HG03354 (cell line): ENCODE measurements at regions not wholly inside any gene's neighbourhood (a gene's known extent, or its start where the extent isn't known, plus 50 kb on each side); places are given as distances from the start of the nearest gene placed in this dataset.
"Not testable (repeated sequence)": the region's sequence is repeated elsewhere in the genome, so short reads cannot be mapped to it uniquely, and the experiment has no call there.

Source experiments
- ATAC-seq: cut with Tn5 transposase; IDR thresholded peaks from one replicate; pipeline ENCODE4 v1.9.1; 2021; ENCODE audit warnings: mild to moderate bottlenecking; ENCODE audit not compliant: unreplicated experiment, poor library complexity, severe bottlenecking

DNA sequence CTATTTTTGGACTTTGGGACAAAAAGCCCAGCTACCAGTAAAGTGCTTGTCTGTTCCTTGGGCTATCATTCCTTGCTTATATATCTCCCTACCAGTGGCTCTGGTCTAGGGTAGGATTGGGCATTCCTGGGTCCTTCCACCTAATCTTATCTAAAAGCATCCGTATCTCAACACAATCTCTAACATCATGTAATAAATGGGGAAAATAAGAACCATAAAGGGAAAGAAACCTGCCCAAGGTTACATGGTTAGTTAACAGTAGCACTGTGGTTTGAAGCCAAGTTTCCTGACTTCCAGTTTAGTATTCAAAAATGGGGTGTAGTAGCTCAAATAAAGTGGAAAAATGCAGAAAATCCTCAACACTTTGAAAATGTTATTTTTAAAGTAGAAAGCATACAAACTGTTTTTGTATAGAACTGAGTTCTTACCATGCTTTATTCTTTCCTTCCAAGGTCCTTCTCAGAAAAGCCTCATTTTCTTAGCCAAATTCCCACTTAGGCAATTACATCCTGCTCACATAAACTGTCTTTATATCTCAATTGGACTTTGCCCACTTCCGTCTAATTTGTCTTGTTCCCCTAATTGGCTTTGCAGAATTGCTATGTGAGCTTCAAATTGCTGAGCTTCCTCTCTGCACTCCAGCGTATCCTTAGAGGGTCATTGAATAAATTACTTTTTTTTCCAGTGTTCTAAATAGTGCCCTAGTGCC lies 273.1 kb upstream of the UBE2E3 start:
- no peak for ATAC-seq

GRCh38 chr2:180706694-180707093 lies 273.7 kb upstream of the UBE2E3 start:
- ATAC-seq = no peak

DNA sequence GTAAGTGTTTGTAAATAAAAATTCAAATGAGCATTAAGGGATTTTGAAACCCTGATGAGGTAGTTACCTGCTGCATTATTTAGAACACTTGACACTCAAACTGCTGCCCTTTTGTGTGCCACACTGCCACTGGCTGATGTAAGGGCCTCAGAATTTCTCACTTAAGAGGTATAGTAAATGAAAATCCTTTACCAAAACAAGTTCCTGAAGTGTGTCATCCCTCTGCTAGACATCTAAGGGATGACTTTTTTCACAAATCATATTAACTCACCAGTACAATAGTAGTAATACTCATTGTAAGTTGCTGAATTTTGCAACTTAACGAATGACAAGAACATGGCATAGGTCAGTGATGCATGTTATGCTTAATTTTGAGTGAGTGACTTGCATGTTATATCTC lies 274.9 kb upstream of the UBE2E3 start:
- no peak for ATAC-seq

DNA sequence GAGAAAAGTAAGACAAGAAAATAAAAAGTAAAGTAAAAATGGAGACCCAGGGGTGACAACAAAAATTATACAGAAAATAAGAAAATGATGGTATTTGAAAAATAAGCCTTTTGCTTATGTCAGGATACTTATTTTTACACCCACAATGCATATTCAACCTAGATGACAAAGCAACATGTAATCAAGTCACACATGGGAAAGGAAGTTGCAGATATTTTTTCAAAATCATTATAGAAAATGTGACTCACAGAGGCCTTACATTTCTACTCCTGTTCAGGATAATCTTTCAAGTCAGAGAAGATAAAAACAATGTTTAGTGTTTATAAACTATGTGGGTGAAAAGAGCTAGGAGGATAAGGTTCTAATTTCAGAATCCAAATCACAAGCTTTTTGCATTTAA lies 275.3 kb upstream of the UBE2E3 start:
- ATAC-seq = no peak

GRCh38 chr2:180699657-180700361 lies 280.6 kb upstream of the UBE2E3 start:
- no peak for ATAC-seq

- ATAC-seq = no peak
Measured at GRCh38 chr2:180698668-180699067, 281.7 kb upstream of the UBE2E3 start.

GRCh38 chr2:180695586-180696401 lies 284.6 kb upstream of the UBE2E3 start:
- ATAC-seq = no peak

- no peak for ATAC-seq
Measured at GRCh38 chr2:180694445-180695421, 285.7 kb upstream of the UBE2E3 start.

DNA sequence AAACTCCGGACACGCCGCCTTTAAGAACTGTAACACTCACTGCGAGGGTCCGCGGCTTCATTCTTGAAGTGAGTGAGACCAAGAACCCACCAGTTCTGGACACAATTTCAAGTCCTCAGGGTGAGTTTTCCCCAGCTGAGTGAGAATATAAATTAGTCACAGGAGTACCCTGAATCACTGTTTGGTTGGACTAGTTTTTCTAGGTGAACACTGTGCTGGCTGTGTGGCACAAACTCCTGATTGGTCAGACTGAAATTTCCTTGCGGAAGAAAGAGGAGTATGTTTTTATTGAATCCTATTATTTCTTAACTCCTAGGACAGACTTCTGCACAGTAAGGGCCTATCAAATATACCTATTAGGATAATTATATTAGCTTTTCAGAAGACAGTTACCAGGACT lies 288.1 kb upstream of the UBE2E3 start:
- ATAC-seq = no peak

- ATAC-seq = not testable (repeated sequence)
Measured at GRCh38 chr2:180691855-180692223, 288.6 kb upstream of the UBE2E3 start.

- not testable (repeated sequence) for ATAC-seq
Measured at GRCh38 chr2:180691186-180691854, 289.1 kb upstream of the UBE2E3 start.

GRCh38 chr2:180690611-180691010 lies 289.8 kb upstream of the UBE2E3 start:
- no peak for ATAC-seq

GRCh38 chr2:180682871-180683270 lies 297.5 kb upstream of the UBE2E3 start:
- no peak for ATAC-seq

DNA sequence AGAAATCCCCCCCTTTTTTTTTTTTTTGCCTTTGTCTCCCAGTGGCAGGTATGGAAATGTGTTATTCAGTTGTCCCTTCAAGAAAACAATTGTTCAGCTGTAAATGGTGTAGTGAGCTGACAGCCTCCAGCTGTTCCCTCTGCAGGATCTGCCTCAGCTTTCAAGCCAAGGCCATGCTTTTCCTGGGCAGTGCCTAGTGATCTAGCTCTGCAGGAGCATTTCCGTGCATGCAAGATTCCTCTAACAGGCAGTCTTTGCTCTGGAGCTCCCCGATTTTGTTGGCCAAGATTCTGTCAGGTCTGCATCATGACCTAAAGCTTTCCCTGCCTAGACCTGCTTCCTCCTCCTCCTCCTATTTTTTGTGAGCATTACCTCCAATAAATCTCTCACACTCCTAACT lies 300.7 kb upstream of the UBE2E3 start:
- no peak for ATAC-seq

- no peak for ATAC-seq
Measured at GRCh38 chr2:180678625-180678972, 301.8 kb upstream of the UBE2E3 start.

DNA sequence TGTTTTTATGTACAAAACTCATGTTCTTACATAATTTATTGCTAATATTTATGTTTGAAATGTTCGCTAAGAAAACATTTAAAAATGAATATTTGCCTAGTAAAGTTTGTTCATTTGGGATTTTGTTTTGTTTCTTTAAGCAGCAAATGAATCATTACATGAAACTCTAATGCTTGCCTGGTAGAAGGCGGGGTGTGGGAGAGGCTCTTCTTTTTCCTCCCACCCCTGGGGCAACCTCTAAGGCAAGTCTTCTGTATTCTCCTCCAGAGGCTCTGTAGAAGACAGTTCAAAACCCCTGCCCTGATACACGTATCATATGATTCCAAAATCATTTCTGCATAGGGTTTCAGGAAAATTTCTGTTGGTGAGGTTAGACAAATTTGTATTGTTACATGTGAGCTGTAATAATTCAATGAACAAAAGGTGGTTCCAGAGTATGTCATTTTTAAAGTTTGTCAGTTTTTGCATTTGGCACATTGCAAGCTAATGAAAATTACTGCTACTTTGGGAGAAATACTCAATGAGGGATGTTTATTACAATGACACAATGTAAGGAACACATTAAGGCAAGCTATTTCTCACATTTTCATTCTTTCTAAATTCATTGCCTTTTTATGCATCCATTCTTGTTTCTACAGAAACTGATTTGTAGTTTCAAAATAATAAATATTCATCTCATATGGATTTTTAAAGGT lies 302.3 kb upstream of the UBE2E3 start:
- no peak for ATAC-seq

- no peak for ATAC-seq
Measured at GRCh38 chr2:180677200-180677599, 303.2 kb upstream of the UBE2E3 start.

DNA sequence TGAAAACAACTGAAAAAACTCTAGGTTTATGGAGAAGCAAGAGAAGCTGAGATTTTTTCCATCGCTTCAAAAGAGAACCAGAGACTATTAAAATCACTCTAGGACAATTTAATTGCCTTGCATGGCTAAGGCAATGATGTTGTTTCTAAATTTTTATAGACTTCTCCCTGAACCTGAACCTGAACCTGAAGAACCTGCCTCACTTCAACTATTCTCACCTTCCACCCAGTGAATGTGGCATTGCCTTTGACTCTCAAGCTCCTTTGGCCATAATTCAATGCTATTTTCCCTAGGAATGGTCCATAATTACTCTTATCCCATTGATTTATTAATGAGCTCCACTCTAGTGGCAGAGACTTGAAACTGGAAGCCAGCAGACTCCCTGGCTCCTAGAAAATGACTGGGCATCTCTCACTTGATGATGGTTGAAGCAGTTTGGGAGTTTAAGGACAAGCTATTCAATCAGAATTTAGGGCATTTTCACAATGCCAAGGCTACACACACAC lies 303.8 kb upstream of the UBE2E3 start:
- no peak for ATAC-seq
